Neuronal stem cell (in vitro differentiated cells): ENCODE measurements at regions not wholly inside any gene's neighbourhood (a gene's known extent, or its start where the extent isn't known, plus 50 kb on each side); places are given as distances from the start of the nearest gene placed in this dataset.

ENCODE experiments used
- DNase-seq: peaks from one replicate; pipeline ENCODE4 v3.0.0-alpha.2; 2013; ENCODE audit warnings: low spot score
- H2AFZ ChIP-seq: one replicate; pipeline ENCODE4 v1.6.1; 2013; ENCODE audit warnings: mild to moderate bottlenecking, low read length, inconsistent platforms
- H2AK5ac ChIP-seq: 2 replicates; pipeline ENCODE4 v1.6.1; 2013; ENCODE audit warnings: low read depth, mild to moderate bottlenecking, inconsistent platforms, low read length, moderate library complexity, mixed read lengths
- H2BK120ac ChIP-seq: 2 replicates; pipeline ENCODE4 v1.6.1; 2013; ENCODE audit warnings: low read depth, mild to moderate bottlenecking, inconsistent platforms, low read length, moderate library complexity, mixed read lengths
- H2BK12ac ChIP-seq: one replicate; pipeline ENCODE4 v1.6.1; 2013; ENCODE audit warnings: low read length, inconsistent platforms
- H2BK15ac ChIP-seq: 2 replicates; pipeline ENCODE4 v1.6.1; 2013; ENCODE audit warnings: mild to moderate bottlenecking, low read length, inconsistent platforms, mixed read lengths
- H2BK5ac ChIP-seq: one replicate; pipeline ENCODE4 v1.6.1; 2013; ENCODE audit warnings: inconsistent platforms, mild to moderate bottlenecking, low read length, moderate library complexity
- H3K14ac ChIP-seq: one replicate; pipeline ENCODE4 v1.6.1; 2013; ENCODE audit warnings: low read length, inconsistent platforms
- H3K18ac ChIP-seq: 2 replicates; pipeline ENCODE4 v1.6.1; 2013; ENCODE audit warnings: low read length, inconsistent platforms
- H3K23ac ChIP-seq: 2 replicates; pipeline ENCODE4 v1.6.1; 2013; ENCODE audit warnings: low read depth, mild to moderate bottlenecking, mixed read lengths, low read length, inconsistent platforms; ENCODE audit not compliant: poor library complexity
- H3K27ac ChIP-seq: replicated peaks from 3 replicates; pipeline ENCODE4 v1.5.1; 2013; ENCODE audit warnings: low read length, inconsistent platforms
- H3K27me3 ChIP-seq, 3 experiments: 2 replicates each; pipeline ENCODE4 v1.6.1; 2013; ENCODE audit warnings: low read length in 3 of 3, mild to moderate bottlenecking in 2 of 3, inconsistent platforms in 1 of 3, low read depth in 1 of 3, mixed read lengths in 1 of 3, moderate library complexity in 1 of 3; ENCODE audit not compliant: control insufficient read depth in 3 of 3, insufficient read depth in 3 of 3
- H3K36me3 ChIP-seq, 2 donors: replicated peaks in 1 of 2; 2 replicates each; pipeline ENCODE4 v1.6.1; 2013; ENCODE audit warnings: low read length in 2 of 2; ENCODE audit not compliant: control insufficient read depth in 2 of 2, insufficient read depth in 2 of 2
- H3K4ac ChIP-seq: 2 replicates; pipeline ENCODE4 v1.6.1; 2013; ENCODE audit warnings: inconsistent platforms, mild to moderate bottlenecking, low read length, moderate library complexity
- H3K4me1 ChIP-seq, 2 donors: 1 replicate in 1 of 2; 2 replicates in 1 of 2; pipeline ENCODE4 v1.6.1; 2013; ENCODE audit warnings: low read length in 2 of 2, low read depth in 1 of 2; ENCODE audit not compliant: control insufficient read depth in 2 of 2, insufficient read depth in 1 of 2
- H3K4me2 ChIP-seq: one replicate; pipeline ENCODE4 v1.6.1; 2013; ENCODE audit warnings: mild to moderate bottlenecking, low read length, inconsistent platforms; ENCODE audit not compliant: insufficient read depth, poor library complexity, severe bottlenecking
- H3K4me3 ChIP-seq, 2 donors: 2 replicates each; pipeline ENCODE4 v1.5.1; 2013; ENCODE audit warnings: low read length in 2 of 2, mild to moderate bottlenecking in 2 of 2, inconsistent platforms in 1 of 2, moderate library complexity in 1 of 2
- H3K79me1 ChIP-seq: one replicate; pipeline ENCODE4 v1.6.1; 2013; ENCODE audit warnings: low read depth, mild to moderate bottlenecking, inconsistent platforms, low read length, moderate library complexity
- H3K9ac ChIP-seq: one replicate; pipeline ENCODE4 v1.6.1; 2013; ENCODE audit warnings: mild to moderate bottlenecking, low read depth, low read length, inconsistent platforms; ENCODE audit not compliant: poor library complexity
- H3K9me3 ChIP-seq, 2 donors: replicated peaks in 1 of 2; 2 replicates each; pipeline versions ENCODE3 to v1.6.1; 2013; ENCODE audit warnings: low read length in 2 of 2, mild to moderate bottlenecking in 2 of 2, inconsistent platforms in 1 of 2, low read depth in 1 of 2, mixed read lengths in 1 of 2, moderate library complexity in 1 of 2; ENCODE audit not compliant: control insufficient read depth in 2 of 2, insufficient read depth in 1 of 2
- H4K8ac ChIP-seq: one replicate; pipeline ENCODE4 v1.6.1; 2013; ENCODE audit warnings: low read depth, mild to moderate bottlenecking, inconsistent platforms, low read length, moderate library complexity
- H4K91ac ChIP-seq: one replicate; pipeline ENCODE4 v1.6.1; 2013; ENCODE audit warnings: low read length, low read depth, mild to moderate bottlenecking, inconsistent platforms; ENCODE audit not compliant: poor library complexity
- WGBS, 2 donors: extraction: QIAGEN DNeasy Blood & Tissue Kit; methylation state at CpG; one replicate each; pipeline ENCODE4 v1.1.7; 2013; ENCODE audit warnings: missing lambda C conversion rate in 2 of 2, mixed read lengths in 1 of 2; ENCODE audit not compliant: insufficient read length in 2 of 2, insufficient replicate concordance in 1 of 2; ENCODE audit errors: extremely low coverage in 2 of 2; 5-methylcytosine and 5-hydroxymethylcytosine counted together

GRCh38 chr3:182617500-182617899, 175.8 kb upstream of the ATP11B start:
- Histone ChIP-seq H3K4ac (no peak overlapping the region), H3K4me1 (peaks cover 11 to 21% of the 10 kb centered on the region in 2 donors), H3K36me3 (no peaks in the 10 kb centered on the region), H2AK5ac (no peak overlapping the region), H3K14ac (no peak overlapping the region), H2BK120ac (no peak overlapping the region), H2BK12ac (no peak overlapping the region), H2AFZ (peak overlapping the region; percentile 24), H3K27ac (peak overlapping the region; percentile 51), H3K4me3 (no peak overlapping the region), H4K91ac (no peak overlapping the region), H3K4me2 (no peak overlapping the region), H4K8ac (no peak overlapping the region), H3K9ac (no peak overlapping the region), H2BK15ac (no peak overlapping the region), H2BK5ac (no peak overlapping the region), H3K9me3 (no peaks in the 10 kb centered on the region), H3K27me3 (no peaks in the 10 kb centered on the region), H3K79me1 (no peaks in the 10 kb centered on the region), H3K23ac (no peak overlapping the region), H3K18ac (no peak overlapping the region)
- no CpG with 5 or more reads among the region's 4 CpGs for WGBS, 2 donors
- DNase-seq, result no peak

DNA sequence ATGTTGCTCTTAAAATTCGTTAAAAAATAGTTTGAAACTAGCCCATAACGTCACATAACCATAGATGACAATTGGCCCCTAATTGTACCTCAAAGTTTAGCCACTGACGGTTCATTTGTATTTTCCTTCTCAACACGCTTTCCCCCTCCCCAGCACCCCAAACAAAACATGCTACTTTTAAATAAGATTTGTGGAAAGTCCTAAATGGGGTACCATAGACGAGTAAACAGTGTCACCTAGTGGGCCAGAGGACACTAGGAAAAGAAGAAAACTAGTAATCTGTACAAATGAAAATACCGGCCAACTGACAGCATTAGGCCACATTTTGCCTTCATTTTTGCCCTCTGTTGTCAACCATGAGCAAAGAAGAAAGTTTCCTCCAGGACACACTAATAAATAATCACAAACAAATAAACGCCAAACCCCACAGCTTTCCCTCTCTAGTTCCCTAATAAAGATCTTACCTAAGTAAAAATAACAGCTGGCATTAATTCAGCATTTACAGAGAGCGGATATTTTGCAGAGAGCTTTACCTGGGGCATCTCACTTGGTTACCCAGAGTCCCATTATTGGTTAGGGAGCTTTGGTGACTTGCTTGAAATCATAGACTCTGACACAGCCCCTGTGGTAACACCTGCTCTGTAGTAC, 175.1 kb upstream of the ATP11B start:
- Histone ChIP-seq H2BK15ac (no peak overlapping the region), H3K4me2 (no peak overlapping the region), H2AFZ (peak overlapping the region; percentile 24), H3K79me1 (no peaks in the 10 kb centered on the region), H3K23ac (no peak overlapping the region), H4K91ac (no peak overlapping the region), H3K27ac (peak overlapping the region; percentile 51), H2BK5ac (no peak overlapping the region), H2BK12ac (no peak overlapping the region), H4K8ac (no peak overlapping the region), H2BK120ac (no peak overlapping the region), H3K9ac (no peak overlapping the region), H3K36me3 (no peaks in the 10 kb centered on the region), H3K4me1 (peaks cover 11 to 21% of the 10 kb centered on the region in 2 donors), H3K4me3 (no peak overlapping the region), H3K27me3 (no peaks in the 10 kb centered on the region), H3K4ac (no peak overlapping the region), H3K14ac (no peak overlapping the region), H2AK5ac (no peak overlapping the region), H3K9me3 (no peaks in the 10 kb centered on the region), H3K18ac (no peak overlapping the region)
- no CpG with 5 or more reads among the region's 8 CpGs for WGBS, 2 donors
- peak; percentile 62 for DNase-seq

DNA sequence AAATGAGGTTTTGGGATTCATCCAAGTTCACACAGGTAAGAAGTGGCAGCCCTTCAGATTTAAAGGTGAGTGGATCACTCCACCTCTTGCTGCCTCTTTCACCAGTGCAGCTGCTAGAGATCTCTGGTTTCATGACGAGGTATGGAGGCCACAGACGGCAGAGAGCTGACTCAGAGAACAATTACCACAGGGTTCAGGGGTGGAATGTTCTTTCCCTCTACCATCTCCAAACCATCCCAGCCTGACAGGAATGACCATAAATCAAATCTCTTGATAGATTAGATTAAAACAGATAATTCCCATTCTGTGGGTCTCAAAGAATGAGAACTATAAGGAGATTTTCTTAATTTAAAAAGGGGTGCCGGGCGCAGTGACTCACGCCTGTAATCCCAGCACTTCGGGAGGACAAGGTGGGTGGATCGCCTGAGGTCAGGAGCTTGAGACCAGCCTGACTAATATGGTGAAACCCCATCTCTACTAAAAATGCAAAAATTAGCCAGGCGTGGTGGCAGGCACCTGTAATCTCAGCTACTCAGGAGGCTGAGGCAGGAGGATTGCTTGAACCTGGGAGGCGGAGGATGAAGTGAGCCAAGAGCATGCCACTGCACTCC, 174.2 kb upstream of the ATP11B start:
- no peak overlapping the region for H4K8ac ChIP-seq
- H3K27ac ChIP-seq, result no peak overlapping the region
- no peaks in the 10 kb centered on the region for H3K36me3 ChIP-seq
- peaks cover 11 to 21% of the 10 kb centered on the region in 2 donors for H3K4me1 ChIP-seq
- no peak overlapping the region for H2BK12ac ChIP-seq
- no peaks in the 10 kb centered on the region for H3K9me3 ChIP-seq
- H2BK15ac ChIP-seq, result no peak overlapping the region
- no peak for DNase-seq
- H4K91ac ChIP-seq, result no peak overlapping the region
- no peak overlapping the region for H3K14ac ChIP-seq
- no peak overlapping the region for H3K4me3 ChIP-seq
- H2BK5ac ChIP-seq, result no peak overlapping the region
- no peak overlapping the region for H3K23ac ChIP-seq
- no peak overlapping the region for H3K18ac ChIP-seq
- H3K9ac ChIP-seq, result no peak overlapping the region
- no peak overlapping the region for H2AK5ac ChIP-seq
- H2BK120ac ChIP-seq, result no peak overlapping the region
- H3K4ac ChIP-seq, result no peak overlapping the region
- WGBS, 2 donors, result no CpG with 5 or more reads among the region's 9 CpGs
- H2AFZ ChIP-seq, result peak overlapping the region; percentile 21
- H3K79me1 ChIP-seq, result no peaks in the 10 kb centered on the region
- no peak overlapping the region for H3K4me2 ChIP-seq
- H3K27me3 ChIP-seq, result no peaks in the 10 kb centered on the region

DNA sequence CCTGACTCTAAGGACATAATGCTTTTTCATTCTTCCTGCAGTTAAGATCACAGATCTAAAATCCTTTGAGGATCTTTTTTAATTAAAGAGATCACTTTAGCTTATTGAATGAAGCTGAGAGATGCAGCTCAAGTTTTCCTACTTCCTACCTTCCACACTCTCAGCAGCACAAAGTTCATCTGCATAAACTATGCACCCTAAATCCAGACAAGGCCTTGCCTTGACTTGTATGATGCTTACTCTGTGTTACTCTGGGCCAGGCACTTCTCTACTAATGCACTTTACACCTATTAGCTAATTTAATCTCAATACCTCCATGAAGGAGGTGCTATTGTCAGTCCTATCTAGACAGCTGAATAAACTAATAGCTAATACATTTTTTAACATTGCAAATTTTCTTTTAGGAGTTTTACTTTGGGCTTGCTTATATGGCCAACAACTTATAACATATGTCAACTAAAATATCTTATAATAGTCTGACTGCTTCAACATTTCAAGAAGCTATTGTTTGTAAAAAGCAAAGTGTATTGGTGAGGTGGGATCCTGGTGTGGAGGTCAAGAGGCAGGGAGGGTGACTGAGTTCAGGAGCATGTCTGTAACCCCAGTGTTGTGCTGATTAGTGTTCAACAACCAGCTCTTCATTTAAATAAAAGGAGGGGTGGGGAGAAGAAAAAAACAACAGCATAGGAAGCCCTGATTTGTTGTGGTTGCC, 172.4 kb upstream of the ATP11B start:
- Histone ChIP-seq H3K27me3 (no peaks in the 10 kb centered on the region), H4K8ac (no peak overlapping the region), H3K9me3 (peaks cover 0 to 8% of the 10 kb centered on the region in 2 donors), H3K4me1 (peaks cover 8 to 20% of the 10 kb centered on the region in 2 donors), H3K9ac (no peak overlapping the region), H3K23ac (no peak overlapping the region), H3K79me1 (no peaks in the 10 kb centered on the region), H3K4ac (no peak overlapping the region), H2BK5ac (no peak overlapping the region), H3K36me3 (no peaks in the 10 kb centered on the region), H4K91ac (no peak overlapping the region), H2BK12ac (no peak overlapping the region), H2AK5ac (no peak overlapping the region), H2BK120ac (no peak overlapping the region), H3K14ac (no peak overlapping the region), H3K4me3 (no peak overlapping the region), H3K27ac (no peak overlapping the region), H2BK15ac (no peak overlapping the region), H3K18ac (no peak overlapping the region), H3K4me2 (no peak overlapping the region), H2AFZ (no peak overlapping the region)
- no peak for DNase-seq
